Hematopoietic multipotent progenitor cell treated with erythropoietin and hydrocortisone succinate and interleukin-3 and kit ligand, for 8 days (in vitro differentiated cells): ENCODE measurements at regions not wholly inside any gene's neighbourhood (a gene's known extent, or its start where the extent isn't known, plus 50 kb on each side); places are given as distances from the start of the nearest gene placed in this dataset.

Experiments used
- DNase-seq: peaks from one replicate; pipeline ENCODE4 v3.0.0-alpha.2; 2015

GRCh38 chr15:53009093-53009492, 219.0 kb upstream of the ONECUT1 start:
- DNase-seq: no peak

GRCh38 chr15:53000409-53000808, 210.3 kb upstream of the ONECUT1 start:
- DNase-seq: no peak

- DNase-seq: no peak
Measured at GRCh38 chr15:52997123-52997522, 207.0 kb upstream of the ONECUT1 start.

GRCh38 chr15:52994290-52994689, 204.2 kb upstream of the ONECUT1 start:
- DNase-seq: no peak

GRCh38 chr15:52984507-52984906, 194.4 kb upstream of the ONECUT1 start:
- no peak for DNase-seq

- DNase-seq: no peak
Measured at GRCh38 chr15:52980446-52980845, 190.3 kb upstream of the ONECUT1 start.

- DNase-seq: no peak
Measured at GRCh38 chr15:52976516-52977075, 186.5 kb upstream of the ONECUT1 start.

- no peak for DNase-seq
Measured at GRCh38 chr15:52975941-52976449, 185.9 kb upstream of the ONECUT1 start.

GRCh38 chr15:52963865-52964264, 173.7 kb upstream of the ONECUT1 start:
- no peak for DNase-seq

- no peak for DNase-seq
Measured at GRCh38 chr15:52960283-52960682, 170.1 kb upstream of the ONECUT1 start.

- DNase-seq: no peak
Measured at GRCh38 chr15:52943746-52944145, 153.6 kb upstream of the ONECUT1 start.

GRCh38 chr15:52936489-52936888, 146.4 kb upstream of the ONECUT1 start:
- DNase-seq: no peak

- DNase-seq: no peak
Measured at GRCh38 chr15:52925130-52925529, 135.0 kb upstream of the ONECUT1 start.

GRCh38 chr15:52924630-52925029, 134.5 kb upstream of the ONECUT1 start:
- no peak for DNase-seq

- DNase-seq: no peak
Measured at GRCh38 chr15:52923626-52924025, 133.5 kb upstream of the ONECUT1 start.

GRCh38 chr15:52922871-52923270, 132.7 kb upstream of the ONECUT1 start:
- no peak for DNase-seq

GRCh38 chr15:52912172-52912571, 122.0 kb upstream of the ONECUT1 start:
- DNase-seq: no peak

- no peak for DNase-seq
Measured at GRCh38 chr15:52893338-52893737, 103.2 kb upstream of the ONECUT1 start.

- no peak for DNase-seq
Measured at GRCh38 chr15:52879904-52880303, 89.8 kb upstream of the ONECUT1 start.

GRCh38 chr15:52879145-52879544, 89.0 kb upstream of the ONECUT1 start:
- DNase-seq: no peak

- DNase-seq: no peak
Measured at GRCh38 chr15:52876991-52877663, 87.0 kb upstream of the ONECUT1 start.

GRCh38 chr15:52872036-52872818, 82.1 kb upstream of the ONECUT1 start:
- DNase-seq: no peak

GRCh38 chr15:52870015-52870414, 79.9 kb upstream of the ONECUT1 start:
- DNase-seq: no peak

GRCh38 chr15:52866698-52867097, 76.6 kb upstream of the ONECUT1 start:
- DNase-seq: no peak
